ENCODE measurements at regions not wholly inside any gene's neighbourhood (a gene's known extent, or its start where the extent isn't known, plus 50 kb on each side); places are given as distances from the start of the nearest gene placed in this dataset.

- ATAC-seq = no peak
- ChIA-PET POLR2A (interaction anchor here (0.7 kb wide), 1 partner anchor 830 kb away, joined by 4 read pairs; no protein-coding TSS in a partner anchor), CTCF (ENCODE audit: low intra/inter-chr PET ratio) (no interaction called here)
- Histone ChIP-seq H4K20me1 (replicated peaks; ENCODE audit: control insufficient read depth, insufficient read depth, low read length) (no peaks in the 10 kb centered on the region), H2AFZ (ENCODE audit: low read depth, low read length) (no peak overlapping the region), H3K27me3 (ENCODE audit: control insufficient read depth in 2 of 2, insufficient read depth in 2 of 2, low read length in 2 of 2) (no peaks in the 10 kb centered on the region), H3K27ac (ENCODE audit: extremely low read depth, low read depth, low read length) (no peak overlapping the region), H3K4me3 (no peak overlapping the region), H3K9ac (ENCODE audit: insufficient read depth in 1 of 2, low read depth in 2 of 2, low read length in 2 of 2) (no peak overlapping the region), H3K4me2 (ENCODE audit: insufficient read depth, low read length) (no peak overlapping the region), H3K79me2 (ENCODE audit: control insufficient read depth, insufficient read depth, low read length) (no peaks in the 10 kb centered on the region), H3K4me1 (replicated peaks in 1 of 2; ENCODE audit: control insufficient read depth in 2 of 2, insufficient read depth in 2 of 2, low read length in 2 of 2) (no peaks in the 10 kb centered on the region), H3K9me1 (ENCODE audit: control insufficient read depth, insufficient read depth, low read length) (no peaks in the 10 kb centered on the region), H3K36me3 (ENCODE audit: control insufficient read depth, insufficient read depth, low read length) (no peaks in the 10 kb centered on the region), H3K9me3 (replicated peaks; ENCODE audit: control insufficient read depth, insufficient read depth, low read depth, low read length) (no peaks in the 10 kb centered on the region)
- TF ChIP-seq TFAM (CRISPR knock-in tag; conservative IDR thresholded peaks at IDR 0.05) (no peak), ZC3H4 (CRISPR knock-in tag; IDR thresholded peaks at IDR 0.05; ENCODE audit: borderline replicate concordance) (no peak), HNRNPK (IDR thresholded peaks at IDR 0.05; ENCODE audit: low read depth, low read length, poor library complexity, severe bottlenecking) (no peak), ZNF583 (CRISPR knock-in tag; IDR thresholded peaks at IDR 0.05) (no peak), BCOR (IDR thresholded peaks at IDR 0.05) (no peak), ATF3 (IDR thresholded peaks at IDR 0.05) (no peak), ATF3 (CRISPR knock-in tag; conservative IDR thresholded peaks at IDR 0.05) (no peak), CLOCK (CRISPR knock-in tag; IDR thresholded peaks at IDR 0.05; ENCODE audit: borderline replicate concordance) (no peak), SIX5 (IDR thresholded peaks at IDR 0.05; ENCODE audit: borderline replicate concordance in 1 of 2, insufficient read depth in 1 of 2, low read depth in 1 of 2, low read length in 2 of 2) (no peak)
- in situ Hi-C loops (cut with MboI) (no loop called here), intact Hi-C loops (cut with micrococcal nuclease) (no loop called here)
- FAIRE-seq = no peak
- no TSS peak for BruUV-seq (replicated peaks)
- DNase-seq (ENCODE audit: extremely low read depth in 1 of 4, low spot score in 3 of 4) = no peak
- WGBS (ENCODE audit: insufficient coverage, low coverage, missing lambda C conversion rate) = 34% methylated on average over 10 of the region's 10 CpGs
Observed at GRCh38 chrX:45760187-45760742, 559.6 kb upstream of the DIPK2B start.
